GM12878 (cell line): ENCODE measurements at regions not wholly inside any gene's neighbourhood (a gene's known extent, or its start where the extent isn't known, plus 50 kb on each side); places are given as distances from the start of the nearest gene placed in this dataset.

Source experiments
- DPF2 ChIP-seq: fragments of 450-650 bp; IDR thresholded peaks from 2 replicates; pipeline ENCODE4 v1.6.1; 2017; ENCODE audit warnings: mild to moderate bottlenecking
- ETV6 ChIP-seq, 2 experiments: fragments of 450-650 bp in 1 of 2; IDR thresholded peaks in 1 of 2; conservative IDR thresholded peaks in 1 of 2; 2 replicates each; pipeline ENCODE4 v1.6.1; 2014; ENCODE audit warnings: antibody characterized with exemption in 1 of 2, borderline replicate concordance in 1 of 2, low read depth in 1 of 2, mild to moderate bottlenecking in 1 of 2, moderate library complexity in 1 of 2
- MAX ChIP-seq: IDR thresholded peaks from 2 replicates; pipeline ENCODE4 v1.6.1; 2012; ENCODE audit warnings: low read depth, low read length, improper control_type of control experiment
- PKNOX1 ChIP-seq: fragments of 450-650 bp; IDR thresholded peaks from 2 replicates; pipeline ENCODE4 v1.6.1; 2016; ENCODE audit warnings: mild to moderate bottlenecking
- PML ChIP-seq: IDR thresholded peaks from 2 replicates; pipeline ENCODE4 v1.6.1; 2012; ENCODE audit warnings: low read length, inconsistent platforms
- YBX1 ChIP-seq: fragments of 450-650 bp; IDR thresholded peaks from 2 replicates; pipeline ENCODE4 v1.6.1; 2016; ENCODE audit warnings: antibody characterized with exemption
- YY1 ChIP-seq: IDR thresholded peaks from 2 replicates; pipeline ENCODE4 v1.6.1; 2011; ENCODE audit warnings: low read depth, mild to moderate bottlenecking, low read length
- TF ChIP-seq, protein P1 (sequence below), 3 experiments: IDR thresholded peaks in 2 of 3; conservative IDR thresholded peaks in 1 of 3; 2 replicates each; pipeline ENCODE4 v1.5.1; 2011; ENCODE audit warnings: low read depth in 3 of 3, low read length in 3 of 3, mild to moderate bottlenecking in 3 of 3, control low read depth in 2 of 3, moderate library complexity in 2 of 3, inconsistent platforms in 1 of 3, mixed read lengths in 1 of 3; ENCODE audit not compliant: control insufficient read depth in 2 of 3, insufficient read depth in 1 of 3; ENCODE audit errors: extremely low read depth in 1 of 3

- TF ChIP-seq ETV6 (conservative IDR thresholded peaks at IDR 0.05 in 1 of 2, IDR thresholded peaks at IDR 0.05 in 1 of 2; ENCODE audit: borderline replicate concordance in 1 of 2, low read depth in 1 of 2) (no peak), PML (no peak), DPF2 (no peak), PKNOX1 (no peak), YBX1 (no peak), YY1 (no peak), MAX (no peak)
- TF ChIP-seq, protein P1, sequence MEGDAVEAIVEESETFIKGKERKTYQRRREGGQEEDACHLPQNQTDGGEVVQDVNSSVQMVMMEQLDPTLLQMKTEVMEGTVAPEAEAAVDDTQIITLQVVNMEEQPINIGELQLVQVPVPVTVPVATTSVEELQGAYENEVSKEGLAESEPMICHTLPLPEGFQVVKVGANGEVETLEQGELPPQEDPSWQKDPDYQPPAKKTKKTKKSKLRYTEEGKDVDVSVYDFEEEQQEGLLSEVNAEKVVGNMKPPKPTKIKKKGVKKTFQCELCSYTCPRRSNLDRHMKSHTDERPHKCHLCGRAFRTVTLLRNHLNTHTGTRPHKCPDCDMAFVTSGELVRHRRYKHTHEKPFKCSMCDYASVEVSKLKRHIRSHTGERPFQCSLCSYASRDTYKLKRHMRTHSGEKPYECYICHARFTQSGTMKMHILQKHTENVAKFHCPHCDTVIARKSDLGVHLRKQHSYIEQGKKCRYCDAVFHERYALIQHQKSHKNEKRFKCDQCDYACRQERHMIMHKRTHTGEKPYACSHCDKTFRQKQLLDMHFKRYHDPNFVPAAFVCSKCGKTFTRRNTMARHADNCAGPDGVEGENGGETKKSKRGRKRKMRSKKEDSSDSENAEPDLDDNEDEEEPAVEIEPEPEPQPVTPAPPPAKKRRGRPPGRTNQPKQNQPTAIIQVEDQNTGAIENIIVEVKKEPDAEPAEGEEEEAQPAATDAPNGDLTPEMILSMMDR (IDR thresholded peaks at IDR 0.05 in 2 of 3, conservative IDR thresholded peaks at IDR 0.05 in 1 of 3; ENCODE audit: control insufficient read depth in 2 of 3, extremely low read depth in 1 of 3, insufficient read depth in 1 of 3, low read depth in 3 of 3, low read length in 3 of 3): no peak
These were observed 106.4 kb upstream of the C14orf180 start for GRCh38 chr14:104473244-104473565.
